GM19351 (cell line): ENCODE measurements at regions not wholly inside any gene's neighbourhood (a gene's known extent, or its start where the extent isn't known, plus 50 kb on each side); places are given as distances from the start of the nearest gene placed in this dataset.

Source experiments
- ATAC-seq: cut with Tn5 transposase; IDR thresholded peaks from one replicate; pipeline ENCODE4 v1.9.1; 2021; ENCODE audit warnings: mild to moderate bottlenecking, moderate library complexity; ENCODE audit not compliant: unreplicated experiment

- ATAC-seq, result no peak
Measured at GRCh38 chr13:81770868-81771505, 1430.1 kb upstream of the SPRY2 start.

GRCh38 chr13:81762449-81762848 is 1421.5 kb upstream of the SPRY2 start:
- ATAC-seq, result no peak

GRCh38 chr13:81760316-81760715 is 1419.4 kb upstream of the SPRY2 start:
- ATAC-seq, result no peak

GRCh38 chr13:81757348-81757970 is 1416.5 kb upstream of the SPRY2 start:
- ATAC-seq, result no peak

- ATAC-seq, result no peak
Measured at GRCh38 chr13:81745391-81745790, 1404.5 kb upstream of the SPRY2 start.

GRCh38 chr13:81738364-81738763 is 1397.4 kb upstream of the SPRY2 start:
- no peak for ATAC-seq

GRCh38 chr13:81726037-81726726 is 1385.3 kb upstream of the SPRY2 start:
- ATAC-seq, result no peak

GRCh38 chr13:81722456-81722855 is 1381.5 kb upstream of the SPRY2 start:
- ATAC-seq, result no peak

- no peak for ATAC-seq
Measured at GRCh38 chr13:81721400-81721799, 1380.5 kb upstream of the SPRY2 start.

- ATAC-seq, result no peak
Measured at GRCh38 chr13:81714513-81714912, 1373.6 kb upstream of the SPRY2 start.

- no peak for ATAC-seq
Measured at GRCh38 chr13:81713201-81713600, 1372.3 kb upstream of the SPRY2 start.

- no peak for ATAC-seq
Measured at GRCh38 chr13:81697826-81698225, 1356.9 kb upstream of the SPRY2 start.

- ATAC-seq, result no peak
Measured at GRCh38 chr13:81686877-81687276, 1346.0 kb upstream of the SPRY2 start.

- no peak for ATAC-seq
Measured at GRCh38 chr13:81683521-81683920, 1342.6 kb upstream of the SPRY2 start.

GRCh38 chr13:81682081-81682630 is 1341.2 kb upstream of the SPRY2 start:
- no peak for ATAC-seq

- no peak for ATAC-seq
Measured at GRCh38 chr13:81677857-81678256, 1336.9 kb upstream of the SPRY2 start.

GRCh38 chr13:81676008-81676407 is 1335.1 kb upstream of the SPRY2 start:
- ATAC-seq, result no peak

GRCh38 chr13:81671064-81671463 is 1330.1 kb upstream of the SPRY2 start:
- no peak for ATAC-seq

GRCh38 chr13:81670048-81670447 is 1329.1 kb upstream of the SPRY2 start:
- ATAC-seq, result no peak

- no peak for ATAC-seq
Measured at GRCh38 chr13:81664872-81665271, 1323.9 kb upstream of the SPRY2 start.

GRCh38 chr13:81659984-81660383 is 1319.1 kb upstream of the SPRY2 start:
- ATAC-seq, result no peak
